ENCODE measurements at regions not wholly inside any gene's neighbourhood (a gene's known extent, or its start where the extent isn't known, plus 50 kb on each side); places are given as distances from the start of the nearest gene placed in this dataset.

DNA sequence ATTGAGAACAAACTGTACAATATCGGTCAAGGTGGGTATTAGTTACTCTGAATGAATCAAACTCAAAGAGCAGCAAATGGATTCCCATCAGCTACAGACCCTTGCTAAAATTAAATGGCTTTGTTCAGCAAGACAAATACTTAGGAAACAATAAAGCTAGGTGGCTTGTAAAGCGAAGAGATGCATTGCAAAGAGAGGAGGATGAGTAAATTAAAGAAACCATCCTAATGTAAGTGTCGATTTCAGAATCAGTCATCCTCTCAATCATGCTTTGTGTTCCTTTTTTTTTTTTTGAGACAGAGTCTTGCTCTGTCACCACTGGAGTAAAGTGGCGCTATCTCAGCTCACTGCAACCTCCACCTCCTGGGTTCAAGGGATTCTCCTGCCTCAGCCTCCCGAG, 359.2 kb upstream of the ZNF462 start:
- no peaks in the 10 kb centered on the region for H3K23me2 ChIP-seq (ENCODE audit: insufficient read length, low read depth, low read length, poor library complexity, severe bottlenecking)
- no peaks in the 10 kb centered on the region for H3K79me2 ChIP-seq (ENCODE audit: insufficient read depth, low read length)
- H4K8ac ChIP-seq (replicated peaks; ENCODE audit: insufficient read length, low read depth, low read length) = no peak overlapping the region
- H3K18ac ChIP-seq (ENCODE audit: insufficient read length, low read depth, low read length) = no peak overlapping the region
- H4K5ac ChIP-seq (ENCODE audit: insufficient read length, low read depth, low read length) = no peak overlapping the region
- DNase-seq = no peak
- no peak overlapping the region for H3K27ac ChIP-seq (ENCODE audit: insufficient read length, low read depth, low read length)
- no peak overlapping the region for H3K4me2 ChIP-seq (ENCODE audit: insufficient read depth, insufficient read length, low read length)
- H3K4ac ChIP-seq (ENCODE audit: low read depth, low read length) = no peak overlapping the region
- H4K20me1 ChIP-seq (ENCODE audit: control insufficient read depth, insufficient read depth, insufficient read length) = no peaks in the 10 kb centered on the region
- no peak overlapping the region for H3K23ac ChIP-seq (ENCODE audit: insufficient read length, low read depth, low read length)
- no peak overlapping the region for H2BK120ac ChIP-seq (ENCODE audit: low read depth, low read length, poor library complexity, severe bottlenecking)
- H3K4me3 Mint-ChIP-seq = no peak overlapping the region
- no peaks in the 10 kb centered on the region for H3K4me1 ChIP-seq (ENCODE audit: insufficient read depth, low read length)
- no peak overlapping the region for H2AFZ ChIP-seq (ENCODE audit: low read length)
- no peak overlapping the region for H4K91ac ChIP-seq (ENCODE audit: insufficient read length, low read depth, low read length)
- no peaks in the 10 kb centered on the region for H3K27me3 ChIP-seq (ENCODE audit: insufficient read depth, low read length)
- H3K79me1 ChIP-seq (ENCODE audit: insufficient read depth, low read depth, low read length, poor library complexity, severe bottlenecking) = no peaks in the 10 kb centered on the region
- H3K36me3 Mint-ChIP-seq (ENCODE audit: insufficient read depth in 1 of 3, low read depth in 3 of 3) = peaks cover 3 to 8% (median 8%) of the 10 kb centered on the region in 3 experiments; a peak in 5 of 7 replicates
- H2AK5ac ChIP-seq (ENCODE audit: insufficient read length, low read length) = no peak overlapping the region
- TF ChIP-seq CTCF (conservative IDR thresholded peaks at IDR 0.05) = no peak
- no peak overlapping the region for H3K14ac ChIP-seq (ENCODE audit: insufficient read depth, low read length)
- no CpG with 5 or more reads among the region's 5 CpGs for WGBS (ENCODE audit: extremely low coverage, insufficient read length, low lambda C conversion rate)
- no peaks in the 10 kb centered on the region; a peak in 1 of 4 replicates for H3K4me1 Mint-ChIP-seq
- H3K56ac ChIP-seq (ENCODE audit: insufficient read length, low read depth, low read length) = no peak overlapping the region
- H3K27me3 Mint-ChIP-seq (ENCODE audit: low read depth) = no peaks in the 10 kb centered on the region
- H2BK15ac ChIP-seq (ENCODE audit: low read depth, low read length) = no peak overlapping the region
- no peak overlapping the region for H3K9ac ChIP-seq (ENCODE audit: extremely low read depth, insufficient read length, low read length)
- no peak overlapping the region for H2BK20ac ChIP-seq (ENCODE audit: low read depth, low read length, poor library complexity, severe bottlenecking)
- H2BK5ac ChIP-seq (ENCODE audit: insufficient read length, low read length) = no peak overlapping the region
- peaks cover 5 to 6% of the 10 kb centered on the region in 2 experiments; a peak in 4 of 5 replicates for H3K9me3 Mint-ChIP-seq
- no peaks in the 10 kb centered on the region for H3K9me3 ChIP-seq (ENCODE audit: control insufficient read depth, low read depth, low read length)
- no peak overlapping the region for H3K27ac Mint-ChIP-seq
- no peak overlapping the region for H2BK12ac ChIP-seq (ENCODE audit: insufficient read length, low read depth, low read length)
- H3T11ph ChIP-seq (ENCODE audit: low read length) = no peak overlapping the region

Data from H9 (cell line).